CD4-positive, alpha-beta T cell (primary cell): ENCODE measurements at regions not wholly inside any gene's neighbourhood (a gene's known extent, or its start where the extent isn't known, plus 50 kb on each side); places are given as distances from the start of the nearest gene placed in this dataset.

Experiments
- ATAC-seq: fragments of 200-7000 bp; cut with Tn5 transposase; one replicate; pipeline ENCODE4 v1.10.0; 2022; ENCODE audit warnings: mild to moderate bottlenecking; ENCODE audit not compliant: poor library complexity
- CTCF ChIA-PET: fragments of 350-600 bp; sonication (Branson Sonifier 250); formaldehyde crosslinking; loops from one replicate; lab custom pipeline; 2021; ENCODE audit warnings: antibody characterized with exemption, inconsistent platforms; lab: Charles Lee
- POLR2A ChIA-PET: fragments of 350-600 bp; sonication (Branson Sonifier 250); formaldehyde crosslinking; loops from one replicate; lab custom pipeline; 2021; ENCODE audit warnings: antibody characterized with exemption, inconsistent platforms; lab: Charles Lee
- DNase-seq, 14 experiments: peaks; one replicate each; pipeline ENCODE4 v3.0.0-alpha.2; 2013 to 2020; ENCODE audit warnings: mixed read lengths in 2 of 14
- H3K27ac ChIP-seq, 2 donors: one replicate each; pipeline versions ENCODE4 v1.5.1 to v1.7.0; 2013; ENCODE audit warnings: low read length in 2 of 2, low read depth in 1 of 2, mild to moderate bottlenecking in 1 of 2
- H3K27me3 ChIP-seq, 2 experiments: 1 replicate in 1 of 2; 2 replicates in 1 of 2; pipeline versions ENCODE4 v1.6.1 to v1.7.0; 2013; ENCODE audit warnings: low read length in 2 of 2, control low read depth in 1 of 2, mild to moderate bottlenecking in 1 of 2, moderate library complexity in 1 of 2; ENCODE audit not compliant: insufficient read depth in 2 of 2, control insufficient read depth in 1 of 2
- H3K36me3 ChIP-seq: one replicate; pipeline ENCODE4 v1.6.1; 2013; ENCODE audit warnings: low read length, control low read depth; ENCODE audit not compliant: insufficient read depth
- H3K4me1 ChIP-seq: one replicate; pipeline ENCODE4 v1.6.1; 2013; ENCODE audit warnings: low read length, control low read depth; ENCODE audit not compliant: insufficient read depth
- H3K4me3 ChIP-seq: one replicate; pipeline ENCODE4 v1.5.1; 2013; ENCODE audit warnings: mild to moderate bottlenecking, low read length, moderate library complexity
- H3K9me3 ChIP-seq, 2 experiments: 1 replicate in 1 of 2; 2 replicates in 1 of 2; pipeline versions ENCODE4 v1.6.1 to v1.7.0; 2013; ENCODE audit warnings: low read length in 2 of 2, mild to moderate bottlenecking in 2 of 2, control low read depth in 1 of 2, moderate library complexity in 1 of 2; ENCODE audit not compliant: control insufficient read depth in 1 of 2, insufficient read depth in 1 of 2
- H3K27ac Mint-ChIP-seq: one replicate; pipeline ENCODE4 v1.8.0; 2020; ENCODE audit warnings: mixed read lengths
- H3K27me3 Mint-ChIP-seq: one replicate; pipeline ENCODE4 v1.8.0; 2021; ENCODE audit warnings: mixed read lengths
- H3K36me3 Mint-ChIP-seq: one replicate; pipeline ENCODE4 v1.8.0; 2021; ENCODE audit warnings: low read depth, mixed read lengths
- H3K4me1 Mint-ChIP-seq: one replicate; pipeline ENCODE4 v1.8.0; 2021; ENCODE audit warnings: low read depth, mixed read lengths
- H3K4me3 Mint-ChIP-seq: one replicate; pipeline ENCODE4 v1.8.0; 2020; ENCODE audit warnings: mild to moderate bottlenecking, mixed read lengths
- H3K9me3 Mint-ChIP-seq: one replicate; pipeline ENCODE4 v1.8.0; 2020; ENCODE audit warnings: mixed read lengths
- intact Hi-C, 2 experiments: fragments of 100-400 bp; cut with DNase I in 1 of 2; cut with micrococcal nuclease in 1 of 2; formaldehyde crosslinking; loops; one replicate each; pipeline versions ENCODE4 v1.15.1 to v1.9.0; 2023 to 2025; cut with DNase I, micrococcal nuclease
- TF ChIP-seq, protein P1 (sequence below): fragments of 200-600 bp; IDR thresholded peaks from one replicate; pipeline ENCODE4 v1.8.0; 2022; ENCODE audit warnings: antibody characterized with exemption, mild to moderate bottlenecking

DNA sequence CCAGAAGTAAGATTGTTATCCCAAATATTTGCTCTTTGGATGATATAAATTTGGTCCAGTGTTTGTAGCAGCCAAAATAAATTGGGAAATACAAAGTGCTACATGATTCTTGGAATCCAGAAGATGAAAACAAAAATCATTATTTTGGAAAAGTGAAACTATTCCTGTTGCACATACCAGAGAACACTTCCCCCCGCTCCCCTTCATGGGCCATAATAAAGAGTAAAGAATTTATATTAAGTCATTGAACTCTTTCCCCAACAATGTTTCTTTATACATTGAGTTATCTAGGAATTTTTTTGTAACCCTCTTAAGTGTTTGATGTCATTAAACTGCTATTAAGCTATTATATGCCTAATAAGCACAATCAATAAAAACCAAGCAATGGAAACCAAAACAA, 490.4 kb upstream of the HS3ST5 start:
- DNase-seq, result no peak
- intact Hi-C loops, result no loop called here
- H3K36me3 ChIP-seq, result no peaks in the 10 kb centered on the region
- Mint-ChIP-seq H3K27me3 (no peaks in the 10 kb centered on the region), H3K27ac (no peak overlapping the region), H3K4me3 (no peak overlapping the region), H3K4me1 (no peaks in the 10 kb centered on the region), H3K9me3 (peaks cover 4% of the 10 kb centered on the region), H3K36me3 (no peaks in the 10 kb centered on the region)
- TF ChIP-seq, protein P1, sequence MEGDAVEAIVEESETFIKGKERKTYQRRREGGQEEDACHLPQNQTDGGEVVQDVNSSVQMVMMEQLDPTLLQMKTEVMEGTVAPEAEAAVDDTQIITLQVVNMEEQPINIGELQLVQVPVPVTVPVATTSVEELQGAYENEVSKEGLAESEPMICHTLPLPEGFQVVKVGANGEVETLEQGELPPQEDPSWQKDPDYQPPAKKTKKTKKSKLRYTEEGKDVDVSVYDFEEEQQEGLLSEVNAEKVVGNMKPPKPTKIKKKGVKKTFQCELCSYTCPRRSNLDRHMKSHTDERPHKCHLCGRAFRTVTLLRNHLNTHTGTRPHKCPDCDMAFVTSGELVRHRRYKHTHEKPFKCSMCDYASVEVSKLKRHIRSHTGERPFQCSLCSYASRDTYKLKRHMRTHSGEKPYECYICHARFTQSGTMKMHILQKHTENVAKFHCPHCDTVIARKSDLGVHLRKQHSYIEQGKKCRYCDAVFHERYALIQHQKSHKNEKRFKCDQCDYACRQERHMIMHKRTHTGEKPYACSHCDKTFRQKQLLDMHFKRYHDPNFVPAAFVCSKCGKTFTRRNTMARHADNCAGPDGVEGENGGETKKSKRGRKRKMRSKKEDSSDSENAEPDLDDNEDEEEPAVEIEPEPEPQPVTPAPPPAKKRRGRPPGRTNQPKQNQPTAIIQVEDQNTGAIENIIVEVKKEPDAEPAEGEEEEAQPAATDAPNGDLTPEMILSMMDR, result no peak
- H3K27me3 ChIP-seq, result no peaks in the 10 kb centered on the region
- H3K4me3 ChIP-seq, result no peak overlapping the region
- no peaks in the 10 kb centered on the region for H3K4me1 ChIP-seq
- H3K9me3 ChIP-seq, result no peaks in the 10 kb centered on the region
- ATAC-seq, result no peak
- ChIA-PET POLR2A (no interaction called here), CTCF (no interaction called here)
- no peak overlapping the region for H3K27ac ChIP-seq

DNA sequence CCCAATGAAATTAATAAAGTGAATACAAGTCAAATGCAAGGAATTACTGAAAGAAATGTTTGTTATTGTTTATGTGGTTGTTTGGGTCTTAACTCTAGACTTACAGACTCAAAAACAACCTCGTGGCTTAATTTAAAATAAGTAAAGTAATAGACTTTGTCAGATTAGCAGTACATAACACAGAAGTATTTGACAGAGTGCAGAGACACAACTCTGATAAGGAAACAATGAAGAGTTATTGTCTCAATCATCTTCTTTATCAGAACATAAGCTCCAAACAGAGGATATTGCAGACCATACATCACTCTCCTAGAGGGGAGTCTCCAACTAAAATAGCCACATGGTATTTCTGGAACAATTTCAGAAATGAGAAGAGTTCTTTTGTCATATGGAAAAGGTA, 487.7 kb upstream of the HS3ST5 start:
- ATAC-seq (no peak), DNase-seq (no peak)
- H3K4me3 Mint-ChIP-seq, result no peak overlapping the region
- H3K27me3 Mint-ChIP-seq, result no peaks in the 10 kb centered on the region
- CTCF ChIA-PET, result interaction anchor here (0.6 kb wide), 1 partner anchor 89 kb away, joined by 3 read pairs; no protein-coding TSS in a partner anchor
- H3K4me1 Mint-ChIP-seq, result no peaks in the 10 kb centered on the region
- TF ChIP-seq, protein P1, result no peak
- peaks cover 2% of the 10 kb centered on the region for H3K9me3 Mint-ChIP-seq
- POLR2A ChIA-PET, result no interaction called here
- H3K27me3 ChIP-seq, result no peaks in the 10 kb centered on the region
- intact Hi-C loops, result no loop called here
- no peaks in the 10 kb centered on the region for H3K4me1 ChIP-seq
- no peaks in the 10 kb centered on the region for H3K36me3 Mint-ChIP-seq
- H3K4me3 ChIP-seq, result no peak overlapping the region
- no peak overlapping the region for H3K27ac ChIP-seq
- H3K27ac Mint-ChIP-seq, result no peak overlapping the region
- no peaks in the 10 kb centered on the region for H3K36me3 ChIP-seq
- H3K9me3 ChIP-seq, result no peaks in the 10 kb centered on the region

DNA sequence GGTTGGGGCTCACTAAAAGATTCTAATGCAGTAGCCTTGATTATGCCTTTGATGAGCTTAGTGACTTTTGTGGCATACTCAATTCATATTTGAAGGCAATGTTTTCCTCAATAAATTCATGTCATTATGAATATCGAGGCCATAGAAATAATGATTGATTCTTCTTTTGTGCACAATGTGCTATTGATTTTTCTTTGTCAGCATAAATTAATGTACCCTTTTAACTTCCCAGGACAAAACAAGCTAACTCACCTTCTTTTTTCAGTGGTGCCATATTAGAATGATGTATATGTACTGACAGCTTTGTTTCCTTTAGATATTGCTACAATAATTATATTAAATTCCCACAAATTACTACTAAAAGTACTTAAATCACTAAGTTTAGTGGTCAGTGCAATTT, 484.3 kb upstream of the HS3ST5 start:
- ATAC-seq, result no peak
- TF ChIP-seq, protein P1, result no peak
- DNase-seq, result no peak
- CTCF ChIA-PET, result no interaction called here
- no peaks in the 10 kb centered on the region for H3K36me3 ChIP-seq
- H3K4me3 ChIP-seq, result no peak overlapping the region
- H3K27me3 Mint-ChIP-seq, result no peaks in the 10 kb centered on the region
- H3K4me1 Mint-ChIP-seq, result no peaks in the 10 kb centered on the region
- no peaks in the 10 kb centered on the region for H3K36me3 Mint-ChIP-seq
- H3K4me1 ChIP-seq, result no peaks in the 10 kb centered on the region
- no peak overlapping the region for H3K27ac ChIP-seq
- POLR2A ChIA-PET, result no interaction called here
- intact Hi-C loops, result no loop called here
- no peaks in the 10 kb centered on the region for H3K9me3 ChIP-seq
- no peaks in the 10 kb centered on the region for H3K27me3 ChIP-seq
- H3K9me3 Mint-ChIP-seq, result peaks cover 2% of the 10 kb centered on the region
- no peak overlapping the region for H3K4me3 Mint-ChIP-seq
- no peak overlapping the region for H3K27ac Mint-ChIP-seq
